ENCODE measurements at regions not wholly inside any gene's neighbourhood (a gene's known extent, or its start where the extent isn't known, plus 50 kb on each side); places are given as distances from the start of the nearest gene placed in this dataset.
"Not testable (repeated sequence)": the region's sequence is repeated elsewhere in the genome, so short reads cannot be mapped to it uniquely, and the experiment has no call there.

GRCh38 chr1:201634261-201634660, 95.3 kb downstream of the NAV1 start:
- H3K4me2 ChIP-seq, result no peak overlapping the region
- H3K4me1 ChIP-seq, result peaks cover 33% of the 10 kb centered on the region
- no peak overlapping the region for H3K4me3 ChIP-seq
- no peak overlapping the region for H3K9ac ChIP-seq
- no peaks in the 10 kb centered on the region for H3K27me3 ChIP-seq
- no peak for TF ChIP-seq Cebpa-rat (IDR thresholded peaks at IDR 0.05)
- H3K27ac ChIP-seq, result no peak overlapping the region
- H4K20me1 ChIP-seq, result peaks cover 57% of the 10 kb centered on the region
- peaks cover 84% of the 10 kb centered on the region for H3K36me3 ChIP-seq
- no peaks in the 10 kb centered on the region for H3K9me3 ChIP-seq

GRCh38 chr1:201636097-201636496, 97.2 kb downstream of the NAV1 start:
- Histone ChIP-seq H3K4me2 (no peak overlapping the region), H3K9ac (no peak overlapping the region), H3K4me3 (no peak overlapping the region), H4K20me1 (peaks cover 68% of the 10 kb centered on the region), H3K9me3 (no peaks in the 10 kb centered on the region), H3K27ac (no peak overlapping the region), H3K27me3 (no peaks in the 10 kb centered on the region), H3K4me1 (peaks cover 15% of the 10 kb centered on the region; the same call in 1 of the 2 replicates), H3K36me3 (peaks cover 85% of the 10 kb centered on the region)
- no peak for TF ChIP-seq Cebpa-rat (IDR thresholded peaks at IDR 0.05)

GRCh38 chr1:201636510-201636971, 97.6 kb downstream of the NAV1 start:
- H3K4me3 ChIP-seq, result no peak overlapping the region
- 0 out of 2 replicates have a peak, but pooled peaks cover 15% of the 10 kb centered on the region for H3K4me1 ChIP-seq
- peaks cover 67% of the 10 kb centered on the region for H4K20me1 ChIP-seq
- no peak overlapping the region for H3K27ac ChIP-seq
- TF ChIP-seq Cebpa-rat (IDR thresholded peaks at IDR 0.05), result no peak
- H3K36me3 ChIP-seq, result peaks cover 86% of the 10 kb centered on the region
- no peak overlapping the region for H3K9ac ChIP-seq
- no peaks in the 10 kb centered on the region for H3K9me3 ChIP-seq
- no peak overlapping the region for H3K4me2 ChIP-seq
- no peaks in the 10 kb centered on the region for H3K27me3 ChIP-seq

GRCh38 chr1:201637282-201638079, 98.6 kb downstream of the NAV1 start:
- Histone ChIP-seq H3K9ac (no peak overlapping the region), H3K4me1 (0 out of 2 replicates have a peak, but pooled peaks cover 15% of the 10 kb centered on the region), H3K9me3 (no peaks in the 10 kb centered on the region), H3K36me3 (peaks cover 79% of the 10 kb centered on the region), H3K27me3 (no peaks in the 10 kb centered on the region), H3K27ac (no peak overlapping the region), H3K4me2 (no peak overlapping the region), H3K4me3 (no peak overlapping the region), H4K20me1 (peaks cover 67% of the 10 kb centered on the region)
- no peak for TF ChIP-seq Cebpa-rat (IDR thresholded peaks at IDR 0.05)

GRCh38 chr1:201639391-201639790, 100.5 kb downstream of the NAV1 start:
- Histone ChIP-seq H3K4me2 (no peak overlapping the region), H3K9me3 (no peaks in the 10 kb centered on the region), H3K4me1 (0 out of 2 replicates have a peak, but pooled peaks cover 10% of the 10 kb centered on the region), H4K20me1 (peaks cover 57% of the 10 kb centered on the region), H3K4me3 (no peak overlapping the region), H3K9ac (no peak overlapping the region), H3K27ac (no peak overlapping the region), H3K36me3 (peaks cover 77% of the 10 kb centered on the region), H3K27me3 (no peaks in the 10 kb centered on the region)
- no peak for TF ChIP-seq Cebpa-rat (IDR thresholded peaks at IDR 0.05)

- Histone ChIP-seq H3K4me2 (no peak overlapping the region), H3K9me3 (no peaks in the 10 kb centered on the region), H3K27ac (no peak overlapping the region), H3K27me3 (no peaks in the 10 kb centered on the region), H3K9ac (no peak overlapping the region), H4K20me1 (peaks cover 56% of the 10 kb centered on the region), H3K4me3 (no peak overlapping the region), H3K4me1 (0 out of 2 replicates have a peak, but pooled peaks cover 10% of the 10 kb centered on the region), H3K36me3 (peaks cover 77% of the 10 kb centered on the region)
- TF ChIP-seq Cebpa-rat (IDR thresholded peaks at IDR 0.05), result no peak
Measured at GRCh38 chr1:201639826-201640225, 100.9 kb downstream of the NAV1 start.

GRCh38 chr1:201640624-201641023, 101.7 kb downstream of the NAV1 start:
- Histone ChIP-seq H3K9me3 (no peaks in the 10 kb centered on the region), H3K36me3 (peaks cover 70% of the 10 kb centered on the region), H3K27ac (no peak overlapping the region), H4K20me1 (peaks cover 53% of the 10 kb centered on the region), H3K4me3 (no peak overlapping the region), H3K4me2 (no peak overlapping the region), H3K9ac (no peak overlapping the region), H3K27me3 (no peaks in the 10 kb centered on the region), H3K4me1 (peaks cover 11% of the 10 kb centered on the region)
- TF ChIP-seq Cebpa-rat (IDR thresholded peaks at IDR 0.05), result no peak

GRCh38 chr1:201641524-201642253, 102.8 kb downstream of the NAV1 start:
- Histone ChIP-seq H3K9me3 (no peaks in the 10 kb centered on the region), H3K27ac (no peak overlapping the region), H3K4me1 (peaks cover 12% of the 10 kb centered on the region), H3K4me3 (no peak overlapping the region), H4K20me1 (peaks cover 53% of the 10 kb centered on the region), H3K4me2 (no peak overlapping the region), H3K27me3 (no peaks in the 10 kb centered on the region), H3K36me3 (peaks cover 60% of the 10 kb centered on the region), H3K9ac (no peak overlapping the region)
- TF ChIP-seq Cebpa-rat (IDR thresholded peaks at IDR 0.05), result no peak

GRCh38 chr1:201643835-201644104, 104.8 kb downstream of the NAV1 start:
- Histone ChIP-seq H3K9ac (no peak overlapping the region), H3K4me3 (no peak overlapping the region), H4K20me1 (peaks cover 57% of the 10 kb centered on the region; the same call in 1 of the 2 replicates), H3K36me3 (peaks cover 43% of the 10 kb centered on the region), H3K27me3 (no peaks in the 10 kb centered on the region), H3K4me1 (peaks cover 28% of the 10 kb centered on the region), H3K9me3 (no peaks in the 10 kb centered on the region), H3K27ac (no peak overlapping the region), H3K4me2 (no peak overlapping the region)
- no peak for TF ChIP-seq Cebpa-rat (IDR thresholded peaks at IDR 0.05)

GRCh38 chr1:201644197-201644596, 105.3 kb downstream of the NAV1 start:
- H3K9me3 ChIP-seq, result no peaks in the 10 kb centered on the region
- no peak overlapping the region for H3K4me2 ChIP-seq
- no peak overlapping the region for H3K4me3 ChIP-seq
- H3K27me3 ChIP-seq, result no peaks in the 10 kb centered on the region
- H3K4me1 ChIP-seq, result peaks cover 32% of the 10 kb centered on the region
- H3K27ac ChIP-seq, result no peak overlapping the region
- peaks cover 39% of the 10 kb centered on the region for H3K36me3 ChIP-seq
- no peak for TF ChIP-seq Cebpa-rat (IDR thresholded peaks at IDR 0.05)
- no peak overlapping the region for H3K9ac ChIP-seq
- peaks cover 57% of the 10 kb centered on the region; the same call in 1 of the 2 replicates for H4K20me1 ChIP-seq

GRCh38 chr1:201645000-201645399, 106.1 kb downstream of the NAV1 start:
- Histone ChIP-seq H3K4me1 (peaks cover 39% of the 10 kb centered on the region), H3K36me3 (peaks cover 32% of the 10 kb centered on the region), H4K20me1 (peaks cover 55% of the 10 kb centered on the region; the same call in 1 of the 2 replicates)
- not testable (repeated sequence) for H3K27me3 ChIP-seq, H3K9me3 ChIP-seq, H3K9ac ChIP-seq, H3K27ac ChIP-seq, H3K4me3 ChIP-seq, H3K4me2 ChIP-seq
